Fibroblast of lung (primary cell): ENCODE measurements at regions not wholly inside any gene's neighbourhood (a gene's known extent, or its start where the extent isn't known, plus 50 kb on each side); places are given as distances from the start of the nearest gene placed in this dataset.

Source experiments
- CTCF ChIP-seq, 2 donors: IDR thresholded peaks in 1 of 2; conservative IDR thresholded peaks in 1 of 2; 1 replicate in 1 of 2; 2 replicates in 1 of 2; pipeline ENCODE4 v1.5.1; 2011 to 2012; ENCODE audit warnings: low read length in 2 of 2, control low read depth in 1 of 2, inconsistent platforms in 1 of 2, low read depth in 1 of 2, mild to moderate bottlenecking in 1 of 2
- EZH2 ChIP-seq: IDR thresholded peaks from 2 replicates; pipeline ENCODE4 v1.5.1; 2012; ENCODE audit warnings: low read length, control low read depth, mild to moderate bottlenecking; ENCODE audit errors: missing control alignments

- TF ChIP-seq CTCF (conservative IDR thresholded peaks at IDR 0.05 in 1 of 2, IDR thresholded peaks at IDR 0.05 in 1 of 2; ENCODE audit: low read depth in 1 of 2, low read length in 2 of 2) (no peak), EZH2 (no peak)
Measured at GRCh38 chr5:77871016-77871415, 94.9 kb upstream of the TBCA start.
